GM12892 (cell line): ENCODE measurements at regions not wholly inside any gene's neighbourhood (a gene's known extent, or its start where the extent isn't known, plus 50 kb on each side); places are given as distances from the start of the nearest gene placed in this dataset.
"Not testable (repeated sequence)": the region's sequence is repeated elsewhere in the genome, so short reads cannot be mapped to it uniquely, and the experiment has no call there.

Experiments
- DNase-seq: peaks from one replicate; pipeline ENCODE4 v3.0.0; 2011; ENCODE audit not compliant: insufficient read length
- FAIRE-seq: peaks from 2 replicates; lab custom pipeline; 2011; peaks lifted over from hg19 to GRCh38; lab: Jason Lieb, UNC
- POLR2A ChIP-seq: IDR thresholded peaks from 2 replicates; pipeline ENCODE4 v1.6.1; 2011; ENCODE audit warnings: low read depth, low read length, control low read depth
- POLR2AphosphoS5 ChIP-seq: IDR thresholded peaks from 2 replicates; pipeline ENCODE4 v1.6.1; 2011; ENCODE audit warnings: low read depth, low read length, control low read depth
- TAF1 ChIP-seq: IDR thresholded peaks from 2 replicates; pipeline ENCODE4 v1.6.1; 2011; ENCODE audit warnings: low read depth, mild to moderate bottlenecking, control low read depth, low read length, borderline replicate concordance

DNA sequence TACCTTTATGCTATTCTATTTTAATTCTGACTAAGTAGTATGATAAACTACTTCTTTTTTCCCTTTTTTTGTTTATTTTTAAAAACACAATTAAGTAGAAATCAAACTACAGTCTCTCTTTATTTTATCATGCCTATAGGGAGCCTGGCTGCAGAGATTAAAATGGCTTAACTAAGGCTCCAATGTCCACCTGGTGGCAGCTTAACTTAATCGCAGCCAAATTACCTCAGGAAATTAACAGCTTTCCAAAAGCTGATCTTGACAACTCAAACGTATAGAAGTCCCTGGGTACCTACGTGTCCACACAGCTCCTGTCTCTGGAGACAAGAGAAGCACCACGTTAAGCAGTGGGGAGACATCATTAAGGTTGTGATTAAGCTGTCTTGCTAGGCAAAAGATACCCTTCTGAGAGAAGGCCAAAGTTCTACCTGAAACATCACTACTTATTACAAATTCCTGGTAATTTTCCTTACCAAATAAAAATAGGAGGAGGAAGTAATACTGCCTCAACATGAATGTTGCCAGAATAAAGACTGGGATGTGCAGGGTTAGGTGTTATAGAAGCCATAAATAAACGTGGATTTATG, 63.2 kb upstream of the SNX19 start:
- DNase-seq = no peak
- no peak for TF ChIP-seq TAF1
- TF ChIP-seq POLR2AphosphoS5 = no peak
- TF ChIP-seq POLR2A = no peak
- no peak for FAIRE-seq

DNA sequence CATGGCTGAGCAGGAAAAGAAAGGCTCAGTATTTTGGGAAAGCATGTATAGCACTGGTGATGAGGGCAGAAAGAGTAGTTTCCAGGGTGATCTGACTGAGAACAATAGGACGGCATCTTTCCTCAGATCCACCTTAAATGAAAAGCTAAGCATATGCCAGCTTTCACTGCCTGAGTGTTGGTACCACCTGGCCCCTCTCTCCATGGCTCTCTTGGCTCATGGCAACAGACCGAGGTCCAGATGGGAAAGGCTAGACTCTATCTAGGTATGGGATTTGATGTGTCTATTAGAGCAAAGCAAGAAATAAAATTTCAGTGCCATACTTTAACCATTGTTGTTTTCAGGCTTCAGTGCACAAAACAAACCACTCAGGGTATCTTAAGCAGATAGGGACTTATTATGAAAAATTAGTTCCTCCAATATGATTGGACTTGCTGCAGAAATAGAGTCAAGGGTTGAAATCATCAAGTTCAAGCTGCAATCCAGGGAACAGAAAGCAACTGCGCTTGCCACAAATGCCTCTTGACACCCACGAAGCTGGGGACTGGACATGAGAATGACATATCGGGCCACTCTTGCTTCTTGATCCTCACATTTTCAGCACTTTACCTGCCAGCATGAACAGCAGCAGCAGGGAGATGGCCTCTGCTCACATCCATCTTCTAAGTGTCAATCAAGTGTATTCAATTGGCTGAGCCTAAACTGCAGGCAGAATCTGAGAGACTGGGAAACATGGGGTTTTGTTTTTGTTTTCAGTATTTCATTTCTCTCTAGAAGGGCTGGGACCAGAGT, 64.0 kb upstream of the SNX19 start:
- TF ChIP-seq TAF1 = no peak
- TF ChIP-seq POLR2A = no peak
- TF ChIP-seq POLR2AphosphoS5 = no peak
- DNase-seq (no peak), FAIRE-seq (no peak)

GRCh38 chr11:130984241-130984640, 68.0 kb upstream of the SNX19 start:
- not testable (repeated sequence) for DNase-seq, FAIRE-seq

GRCh38 chr11:130992788-130993187, 76.5 kb upstream of the SNX19 start:
- DNase-seq (no peak), FAIRE-seq (no peak)
- no peak for TF ChIP-seq TAF1
- TF ChIP-seq POLR2A = no peak
- no peak for TF ChIP-seq POLR2AphosphoS5

DNA sequence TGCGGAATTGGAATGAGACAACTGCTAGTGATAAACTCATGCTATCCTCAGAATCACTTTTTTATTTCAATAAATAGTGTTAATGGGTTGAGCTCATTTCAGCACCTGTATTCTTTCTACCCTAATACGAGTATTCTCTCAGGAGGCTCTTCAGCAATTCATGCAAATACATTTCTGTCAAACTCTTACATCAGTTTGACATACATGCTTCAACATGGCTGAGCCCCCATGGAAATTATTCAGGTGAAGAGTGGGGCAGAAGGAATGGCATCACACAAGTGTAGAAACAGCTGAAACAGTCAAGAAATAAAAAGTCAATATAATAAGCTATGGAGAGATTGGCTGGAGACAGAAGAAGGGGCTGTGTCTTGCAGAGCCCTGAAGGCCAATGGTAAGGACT, 77.8 kb upstream of the SNX19 start:
- FAIRE-seq (no peak), DNase-seq (no peak)
- TF ChIP-seq TAF1 = no peak

DNA sequence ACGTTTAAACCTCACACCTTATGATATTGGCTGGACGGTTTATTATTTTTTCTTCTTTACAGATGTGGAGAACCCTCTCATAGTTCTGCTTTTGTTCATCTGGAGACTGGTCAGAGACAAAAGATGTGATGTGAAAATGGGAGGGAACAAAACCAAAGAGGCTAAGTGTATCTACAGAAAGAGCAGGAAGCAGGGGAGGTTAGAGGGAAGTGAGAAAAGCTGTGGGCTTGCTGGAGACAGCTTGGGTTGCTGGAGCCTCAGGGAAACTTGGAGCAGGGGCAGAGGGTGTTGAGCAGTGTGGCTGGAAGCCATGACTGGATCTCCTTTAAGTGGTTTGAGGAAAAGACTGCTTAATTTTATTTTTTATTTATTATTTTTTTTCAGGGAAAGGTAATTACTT, 79.0 kb upstream of the SNX19 start:
- no peak for TF ChIP-seq TAF1
- no peak for TF ChIP-seq POLR2A
- TF ChIP-seq POLR2AphosphoS5 = no peak
- DNase-seq (no peak), FAIRE-seq (no peak)

DNA sequence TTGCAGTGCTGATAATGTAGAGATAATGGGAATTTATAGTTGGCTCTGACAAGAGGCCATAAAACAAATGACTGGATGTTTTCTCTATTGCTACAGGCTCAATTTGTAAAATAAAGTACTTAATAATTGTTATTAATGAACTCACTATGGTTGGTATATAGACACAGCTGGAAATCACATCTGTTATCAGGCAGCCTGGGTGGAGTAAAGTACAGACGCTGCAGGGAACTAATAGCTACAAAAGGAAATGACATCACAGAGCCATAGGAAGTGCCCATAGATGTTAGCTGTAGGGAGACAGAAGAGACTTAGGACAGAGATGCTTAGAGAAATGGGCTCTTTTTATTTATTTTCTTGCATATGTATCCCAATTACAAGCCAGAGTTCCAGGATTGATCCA, 81.0 kb upstream of the SNX19 start:
- TF ChIP-seq POLR2AphosphoS5 (no peak), TAF1 (no peak), POLR2A (no peak)
- FAIRE-seq (no peak), DNase-seq (no peak)

DNA sequence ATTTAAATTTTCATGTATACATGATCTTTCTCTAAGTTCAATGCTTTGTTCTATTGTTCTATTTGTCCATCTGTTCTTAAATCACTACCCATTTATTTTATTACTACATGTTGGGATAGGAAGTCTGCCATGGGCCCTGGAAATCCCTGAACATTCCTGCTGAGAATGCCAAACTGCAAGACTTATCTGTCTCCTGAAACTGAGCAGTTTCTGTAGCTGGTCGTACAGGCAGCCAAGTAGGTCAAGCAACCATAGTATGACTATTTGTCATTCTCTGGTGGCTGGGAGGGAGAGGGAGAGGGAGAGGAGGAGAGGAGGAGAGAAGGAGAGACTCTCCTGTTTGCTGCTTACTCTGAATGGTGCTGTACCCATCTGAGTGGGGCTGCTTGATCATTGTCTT, 82.8 kb upstream of the SNX19 start:
- DNase-seq = no peak
- FAIRE-seq = no peak
- no peak for TF ChIP-seq TAF1
- no peak for TF ChIP-seq POLR2AphosphoS5
- TF ChIP-seq POLR2A = no peak

DNA sequence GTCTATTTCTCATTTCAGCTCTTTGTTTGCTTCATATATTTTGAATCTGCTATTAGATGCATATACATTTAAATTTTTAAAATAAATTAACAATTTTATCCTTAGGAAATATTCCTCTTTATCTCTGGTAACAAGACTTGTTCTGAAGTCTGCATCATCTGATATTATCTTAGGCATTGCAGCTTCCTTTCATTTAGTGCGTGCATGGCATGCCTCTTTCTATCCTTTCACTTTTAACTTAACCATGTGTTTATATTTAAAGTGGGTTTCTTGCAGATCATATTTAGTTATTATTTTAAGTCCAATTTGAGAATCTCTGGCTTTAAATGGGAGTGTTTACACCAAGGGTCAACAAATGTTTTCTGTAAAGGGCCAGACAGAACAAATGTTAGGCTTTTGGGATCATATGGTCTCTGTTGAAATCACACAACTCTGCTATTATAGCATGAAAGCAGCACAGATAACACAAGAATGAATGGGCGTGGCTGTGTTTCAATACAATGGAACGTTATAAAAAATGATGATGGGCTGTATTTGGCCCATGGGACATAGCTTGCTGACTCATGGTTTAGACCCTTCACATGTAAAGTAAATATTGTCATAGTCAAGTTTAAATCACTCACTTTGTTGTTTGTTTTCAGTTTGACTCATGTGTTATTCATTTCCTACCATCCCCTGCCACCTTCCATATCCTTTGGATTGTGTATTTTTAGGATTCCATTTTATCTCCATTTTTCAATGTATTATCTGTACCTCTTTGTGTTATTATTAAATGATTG, 83.9 kb upstream of the SNX19 start:
- DNase-seq (no peak), FAIRE-seq (no peak)
- TF ChIP-seq POLR2A (no peak), POLR2AphosphoS5 (no peak), TAF1 (no peak)

- FAIRE-seq (no peak), DNase-seq (no peak)
- no peak for TF ChIP-seq TAF1
- no peak for TF ChIP-seq POLR2A
- no peak for TF ChIP-seq POLR2AphosphoS5
Observed at GRCh38 chr11:131002145-131002544, 85.9 kb upstream of the SNX19 start.

DNA sequence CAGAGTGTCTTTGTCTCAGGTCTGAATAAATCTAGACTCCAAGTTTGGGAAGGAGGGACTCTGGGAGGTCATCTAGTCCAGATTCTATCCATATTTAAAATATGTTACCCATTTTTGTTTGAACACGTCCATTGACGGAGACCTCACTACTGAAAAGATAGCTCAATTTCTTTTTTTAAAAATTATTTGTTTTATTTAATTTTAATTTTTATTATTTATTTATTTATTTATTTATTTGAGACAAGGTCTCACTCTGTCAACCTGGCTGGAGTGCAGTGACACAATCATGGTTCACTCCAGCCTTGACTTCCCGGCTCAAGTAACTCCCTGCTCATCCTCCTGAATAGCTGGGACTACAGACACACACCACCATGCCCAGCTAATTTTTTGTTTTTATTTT, 89.5 kb upstream of the SNX19 start:
- no peak for FAIRE-seq
- TF ChIP-seq POLR2A = no peak
- DNase-seq = no peak

DNA sequence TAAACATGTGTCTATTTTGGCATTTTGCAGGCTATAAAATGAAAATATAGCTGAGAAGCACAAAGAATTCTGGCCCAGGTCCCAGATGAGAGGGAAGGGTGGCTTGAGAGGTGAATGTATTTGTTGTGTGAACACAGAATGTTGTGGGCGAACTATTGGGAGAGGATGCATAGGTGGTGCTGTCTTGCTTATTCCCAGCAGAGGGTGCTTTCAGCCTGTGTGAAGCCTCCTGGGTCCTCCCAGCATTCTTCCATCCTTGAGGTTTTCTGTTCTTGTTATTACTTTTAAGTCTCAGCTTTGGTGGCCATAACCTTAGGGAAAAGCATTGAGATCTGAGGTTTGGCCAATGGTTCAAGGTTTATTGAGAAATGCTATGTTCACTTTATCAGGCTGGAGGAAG, 108.7 kb upstream of the SNX19 start:
- no peak for DNase-seq
- peak; percentile 33 for FAIRE-seq

More for the DNA sequence above, 108.7 kb upstream of the SNX19 start:
- TF ChIP-seq POLR2AphosphoS5 (no peak), TAF1 (no peak), POLR2A (no peak)
